SU-DHL-6 (cell line): ENCODE measurements at regions not wholly inside any gene's neighbourhood (a gene's known extent, or its start where the extent isn't known, plus 50 kb on each side); places are given as distances from the start of the nearest gene placed in this dataset.

Experiments used
- H2AFZ ChIP-seq: fragments of 200-600 bp; sonication (generic); 2 replicates; pipeline ENCODE4 v1.6.1; 2014; ENCODE audit warnings: low read depth, mild to moderate bottlenecking, moderate library complexity, mixed read lengths, antibody characterized with exemption, low read length; ENCODE audit not compliant: severe bottlenecking
- H3F3A ChIP-seq: fragments of 200-600 bp; shearing (Covaris generic); 2 replicates; pipeline ENCODE4 v1.6.0; 2016; ENCODE audit warnings: antibody characterized with exemption, mild to moderate bottlenecking; ENCODE audit not compliant: insufficient read depth
- H3K27ac ChIP-seq: fragments of 200-600 bp; sonication (generic); 2 replicates; pipeline ENCODE4 v1.5.1; 2016; ENCODE audit warnings: low read depth, mild to moderate bottlenecking, low read length, moderate library complexity, mixed read lengths
- H3K27me3 ChIP-seq: fragments of 200-600 bp; sonication (generic), shearing (Covaris generic); 2 replicates; pipeline ENCODE4 v1.6.0; 2014; ENCODE audit warnings: mild to moderate bottlenecking, low read length
- H3K36me3 ChIP-seq: fragments of 200-600 bp; sonication (generic); 2 replicates; pipeline ENCODE4 v1.6.1; 2014; ENCODE audit warnings: mild to moderate bottlenecking, low read length, mixed read lengths
- H3K4me2 ChIP-seq: fragments of 300-600, 200-600 bp; shearing (Covaris generic), sonication (generic); 2 replicates; pipeline ENCODE4 v1.6.0; 2014; ENCODE audit warnings: low read length, low read depth, mild to moderate bottlenecking; ENCODE audit not compliant: poor library complexity, severe bottlenecking
- H3K4me3 ChIP-seq: fragments of 200-600 bp; sonication (generic); 2 replicates; pipeline ENCODE4 v1.5.1; 2014; ENCODE audit warnings: antibody characterized with exemption, low read length, mild to moderate bottlenecking, mixed read lengths; ENCODE audit not compliant: insufficient read depth, poor library complexity, severe bottlenecking
- H3K79me2 ChIP-seq: fragments of 200-600 bp; sonication (generic); 2 replicates; pipeline ENCODE4 v1.6.1; 2014; ENCODE audit warnings: mild to moderate bottlenecking, low read length, moderate library complexity; ENCODE audit not compliant: insufficient read depth
- H3K9ac ChIP-seq: fragments of 200-600 bp; sonication (generic); 2 replicates; pipeline ENCODE4 v1.7.0; 2014; ENCODE audit warnings: mild to moderate bottlenecking, low read length
- H3K9me2 ChIP-seq: fragments of 200-600 bp; sonication (generic); replicated peaks from 2 replicates; pipeline ENCODE4 v1.6.1; 2014; ENCODE audit warnings: low read length; ENCODE audit not compliant: insufficient read depth
- H3K9me3 ChIP-seq: fragments of 200-600 bp; sonication (generic); 2 replicates; pipeline ENCODE4 v1.6.1; 2014; ENCODE audit warnings: low read length, mixed read lengths; ENCODE audit not compliant: insufficient read depth
- H4K20me1 ChIP-seq: fragments of 200-600 bp; sonication (generic); 2 replicates; pipeline ENCODE4 v1.6.1; 2014; ENCODE audit warnings: low read depth, mild to moderate bottlenecking, antibody characterized with exemption, low read length, moderate library complexity, mixed read lengths
- CTCF ChIP-seq: fragments of 200-600 bp; sonication (generic); IDR thresholded peaks from one replicate; pipeline ENCODE4 v1.5.1; 2017; ENCODE audit warnings: antibody characterized with exemption, mild to moderate bottlenecking, low read length, moderate library complexity; ENCODE audit not compliant: insufficient read depth, poor library complexity, severe bottlenecking
- EZH2phosphoT487 ChIP-seq: fragments of 200-600 bp; sonication (generic), shearing (Covaris generic); conservative IDR thresholded peaks from 2 replicates; pipeline ENCODE4 v1.6.1; 2018; ENCODE audit warnings: mild to moderate bottlenecking, antibody characterized with exemption, low read length, moderate library complexity, mixed read lengths

- no peaks in the 10 kb centered on the region for H3K36me3 ChIP-seq
- H3K9ac ChIP-seq: no peak overlapping the region
- H3K9me3 ChIP-seq: no peaks in the 10 kb centered on the region
- H4K20me1 ChIP-seq: no peaks in the 10 kb centered on the region
- H3F3A ChIP-seq: no peaks in the 10 kb centered on the region
- H3K27ac ChIP-seq: no peak overlapping the region
- no peak overlapping the region for H2AFZ ChIP-seq
- H3K79me2 ChIP-seq: no peaks in the 10 kb centered on the region
- TF ChIP-seq CTCF: no peak
- no peak for TF ChIP-seq EZH2phosphoT487
- no peaks in the 10 kb centered on the region for H3K27me3 ChIP-seq
- H3K4me2 ChIP-seq: no peak overlapping the region
- no peaks in the 10 kb centered on the region for H3K9me2 ChIP-seq
- H3K4me3 ChIP-seq: no peak overlapping the region
Measured at GRCh38 chr10:36256948-36257356, 614.9 kb upstream of the FZD8 start.

GRCh38 chr10:36256166-36256565, 614.1 kb upstream of the FZD8 start:
- no peak for TF ChIP-seq CTCF
- no peak for TF ChIP-seq EZH2phosphoT487

GRCh38 chr10:36254199-36254598, 612.1 kb upstream of the FZD8 start:
- H2AFZ ChIP-seq: no peak overlapping the region
- no peak overlapping the region for H3K27ac ChIP-seq
- no peaks in the 10 kb centered on the region for H3K9me3 ChIP-seq
- no peak overlapping the region for H3K4me3 ChIP-seq
- TF ChIP-seq EZH2phosphoT487 (no peak), CTCF (no peak)
- H3K27me3 ChIP-seq: no peaks in the 10 kb centered on the region
- no peaks in the 10 kb centered on the region for H3K9me2 ChIP-seq
- no peaks in the 10 kb centered on the region for H3F3A ChIP-seq
- no peak overlapping the region for H3K4me2 ChIP-seq
- H3K36me3 ChIP-seq: no peaks in the 10 kb centered on the region
- H4K20me1 ChIP-seq: no peaks in the 10 kb centered on the region
- no peak overlapping the region for H3K9ac ChIP-seq
- H3K79me2 ChIP-seq: no peaks in the 10 kb centered on the region

More at GRCh38 chr10:36256166-36256565, 614.1 kb upstream of the FZD8 start:
- H3K9ac ChIP-seq: no peak overlapping the region
- no peaks in the 10 kb centered on the region for H3F3A ChIP-seq
- no peak overlapping the region for H2AFZ ChIP-seq
- no peaks in the 10 kb centered on the region for H3K79me2 ChIP-seq
- H4K20me1 ChIP-seq: no peaks in the 10 kb centered on the region
- H3K27me3 ChIP-seq: no peaks in the 10 kb centered on the region
- H3K27ac ChIP-seq: no peak overlapping the region
- no peaks in the 10 kb centered on the region for H3K36me3 ChIP-seq
- no peak overlapping the region for H3K4me2 ChIP-seq
- H3K9me2 ChIP-seq: no peaks in the 10 kb centered on the region
- H3K4me3 ChIP-seq: no peak overlapping the region
- H3K9me3 ChIP-seq: no peaks in the 10 kb centered on the region

GRCh38 chr10:36253731-36254130, 611.6 kb upstream of the FZD8 start:
- no peak overlapping the region for H3K27ac ChIP-seq
- no peak for TF ChIP-seq EZH2phosphoT487
- TF ChIP-seq CTCF: no peak
- H2AFZ ChIP-seq: no peak overlapping the region
- no peak overlapping the region for H3K4me3 ChIP-seq
- H3K27me3 ChIP-seq: no peaks in the 10 kb centered on the region
- no peak overlapping the region for H3K4me2 ChIP-seq
- H4K20me1 ChIP-seq: no peaks in the 10 kb centered on the region
- no peaks in the 10 kb centered on the region for H3K9me3 ChIP-seq
- H3K9ac ChIP-seq: no peak overlapping the region
- H3F3A ChIP-seq: no peaks in the 10 kb centered on the region
- no peaks in the 10 kb centered on the region for H3K79me2 ChIP-seq
- no peaks in the 10 kb centered on the region for H3K9me2 ChIP-seq
- H3K36me3 ChIP-seq: no peaks in the 10 kb centered on the region
